Activated B cell treated with CpG ODN at 0.5 μM for 24 hours (primary cell): ENCODE measurements at regions not wholly inside any gene's neighbourhood (a gene's known extent, or its start where the extent isn't known, plus 50 kb on each side); places are given as distances from the start of the nearest gene placed in this dataset.

Source experiments
- ATAC-seq: fragments of 200-7000 bp; cut with Tn5 transposase; one replicate; pipeline ENCODE4 v1.10.0; 2021; ENCODE audit warnings: low read depth, mild to moderate bottlenecking, moderate library complexity
- CTCF ChIA-PET: fragments of 350-600 bp; sonication (Branson Sonifier 250); formaldehyde crosslinking; loops from one replicate; lab custom pipeline; 2021; ENCODE audit warnings: antibody characterized with exemption; lab: Charles Lee
- POLR2A ChIA-PET: fragments of 350-600 bp; sonication (Branson Sonifier 250); formaldehyde crosslinking; loops from one replicate; lab custom pipeline; 2021; ENCODE audit warnings: antibody characterized with exemption; lab: Charles Lee
- DNase-seq: peaks from one replicate; pipeline ENCODE4 v3.0.0; 2022
- H3K27ac Mint-ChIP-seq: one replicate; pipeline ENCODE4 v1.8.0; 2020; ENCODE audit warnings: mixed read lengths
- H3K27me3 Mint-ChIP-seq: one replicate; pipeline ENCODE4 v1.8.0; 2021; ENCODE audit warnings: mixed read lengths
- H3K36me3 Mint-ChIP-seq: one replicate; pipeline ENCODE4 v1.8.0; 2021; ENCODE audit warnings: low read depth, mixed read lengths
- H3K4me1 Mint-ChIP-seq: one replicate; pipeline ENCODE4 v1.8.0; 2021; ENCODE audit warnings: mixed read lengths
- H3K4me3 Mint-ChIP-seq: one replicate; pipeline ENCODE4 v1.8.0; 2020; ENCODE audit warnings: mild to moderate bottlenecking, mixed read lengths
- H3K9me3 Mint-ChIP-seq: one replicate; pipeline ENCODE4 v1.8.0; 2020; ENCODE audit warnings: mixed read lengths
- intact Hi-C: fragments of 100-400 bp; cut with micrococcal nuclease; formaldehyde crosslinking; loops from one replicate; pipeline ENCODE4 v1.15.1; 2024
- TF ChIP-seq, protein P1 (sequence below): fragments of 200-600 bp; IDR thresholded peaks from one replicate; pipeline ENCODE4 v1.8.0; 2022; ENCODE audit warnings: antibody characterized with exemption, mild to moderate bottlenecking

DNA sequence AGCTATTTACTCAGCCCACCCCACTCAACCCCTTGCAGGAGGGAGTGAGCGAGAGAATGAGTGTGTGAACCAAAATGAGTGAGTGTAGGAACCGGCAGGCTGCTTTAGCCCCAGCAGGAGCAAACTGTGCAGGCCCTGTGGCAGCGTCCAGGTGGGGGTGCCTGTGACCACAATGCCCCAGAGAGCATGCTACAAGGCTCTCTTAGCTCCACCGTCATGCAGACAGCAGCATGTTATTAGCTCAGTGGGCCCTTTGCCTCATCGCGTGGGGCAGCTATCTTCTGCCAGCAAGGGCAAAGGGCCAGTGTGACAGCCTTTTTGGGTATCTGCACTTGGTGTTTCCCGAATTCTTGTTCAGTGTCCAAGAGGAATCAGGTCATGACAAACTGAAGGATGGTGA, 271.3 kb downstream of the GPM6A start:
- no peaks in the 10 kb centered on the region for H3K36me3 Mint-ChIP-seq

DNA sequence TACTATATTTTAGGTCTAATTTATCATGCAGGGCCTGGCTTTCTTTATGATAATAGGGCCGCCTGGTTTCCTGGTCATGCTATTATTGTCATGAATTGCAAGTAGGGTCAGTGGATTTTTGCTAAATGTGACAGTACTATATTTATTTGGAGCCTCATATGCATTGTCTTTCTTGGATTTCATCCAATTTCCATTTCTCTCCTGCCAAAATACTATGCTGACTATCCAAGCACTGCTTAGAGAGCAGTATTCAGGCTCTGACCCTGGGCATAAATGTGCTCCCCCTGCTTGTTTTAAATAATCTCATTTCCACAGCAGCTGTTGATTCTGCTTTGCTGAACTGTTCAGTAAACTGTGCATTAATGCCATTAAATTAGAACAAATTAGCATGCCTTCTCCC, 269.3 kb downstream of the GPM6A start:
- Mint-ChIP-seq H3K9me3 (no peaks in the 10 kb centered on the region), H3K4me1 (no peaks in the 10 kb centered on the region), H3K4me3 (no peak overlapping the region), H3K27ac (no peak overlapping the region), H3K36me3 (no peaks in the 10 kb centered on the region), H3K27me3 (no peaks in the 10 kb centered on the region)
- POLR2A ChIA-PET, result no interaction called here
- intact Hi-C loops, result no loop called here
- TF ChIP-seq, protein P1, sequence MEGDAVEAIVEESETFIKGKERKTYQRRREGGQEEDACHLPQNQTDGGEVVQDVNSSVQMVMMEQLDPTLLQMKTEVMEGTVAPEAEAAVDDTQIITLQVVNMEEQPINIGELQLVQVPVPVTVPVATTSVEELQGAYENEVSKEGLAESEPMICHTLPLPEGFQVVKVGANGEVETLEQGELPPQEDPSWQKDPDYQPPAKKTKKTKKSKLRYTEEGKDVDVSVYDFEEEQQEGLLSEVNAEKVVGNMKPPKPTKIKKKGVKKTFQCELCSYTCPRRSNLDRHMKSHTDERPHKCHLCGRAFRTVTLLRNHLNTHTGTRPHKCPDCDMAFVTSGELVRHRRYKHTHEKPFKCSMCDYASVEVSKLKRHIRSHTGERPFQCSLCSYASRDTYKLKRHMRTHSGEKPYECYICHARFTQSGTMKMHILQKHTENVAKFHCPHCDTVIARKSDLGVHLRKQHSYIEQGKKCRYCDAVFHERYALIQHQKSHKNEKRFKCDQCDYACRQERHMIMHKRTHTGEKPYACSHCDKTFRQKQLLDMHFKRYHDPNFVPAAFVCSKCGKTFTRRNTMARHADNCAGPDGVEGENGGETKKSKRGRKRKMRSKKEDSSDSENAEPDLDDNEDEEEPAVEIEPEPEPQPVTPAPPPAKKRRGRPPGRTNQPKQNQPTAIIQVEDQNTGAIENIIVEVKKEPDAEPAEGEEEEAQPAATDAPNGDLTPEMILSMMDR, result no peak
- DNase-seq (no peak), ATAC-seq (no peak)
- CTCF ChIA-PET, result no interaction called here

More for the DNA sequence above, 271.3 kb downstream of the GPM6A start:
- Mint-ChIP-seq H3K27ac (no peak overlapping the region), H3K4me1 (no peaks in the 10 kb centered on the region), H3K27me3 (no peaks in the 10 kb centered on the region), H3K4me3 (no peak overlapping the region), H3K9me3 (no peaks in the 10 kb centered on the region)
- intact Hi-C loops, result no loop called here
- ATAC-seq (no peak), DNase-seq (no peak)
- TF ChIP-seq, protein P1, result no peak
- ChIA-PET CTCF (no interaction called here), POLR2A (no interaction called here)

DNA sequence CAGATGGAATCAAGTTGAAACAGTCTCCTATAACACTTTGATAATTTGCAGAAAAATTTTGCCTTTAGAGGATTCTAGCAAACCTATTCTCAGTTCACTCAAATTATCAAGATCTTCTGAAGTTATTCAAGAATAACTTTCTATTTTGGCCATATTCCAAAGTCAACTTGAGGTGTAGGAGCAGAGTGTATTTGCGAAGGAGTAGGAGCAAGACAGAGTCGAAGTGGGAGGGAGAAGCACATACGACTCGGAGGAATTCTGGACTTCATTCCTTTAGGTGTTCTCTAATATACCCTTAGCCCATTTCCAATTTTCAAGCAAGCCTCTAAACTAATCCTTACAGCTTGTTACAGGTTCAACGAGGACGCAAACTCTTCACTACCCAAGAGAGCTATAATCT, 252.9 kb downstream of the GPM6A start:
- no peak for ATAC-seq
- no peaks in the 10 kb centered on the region for H3K4me1 Mint-ChIP-seq
- no peaks in the 10 kb centered on the region for H3K36me3 Mint-ChIP-seq
- H3K27ac Mint-ChIP-seq, result no peak overlapping the region
- no peaks in the 10 kb centered on the region for H3K27me3 Mint-ChIP-seq
- ChIA-PET CTCF (no interaction called here), POLR2A (no interaction called here)
- intact Hi-C loops, result no loop called here
- TF ChIP-seq, protein P1, result no peak
- DNase-seq, result no peak
- H3K9me3 Mint-ChIP-seq, result no peaks in the 10 kb centered on the region
- H3K4me3 Mint-ChIP-seq, result no peak overlapping the region

DNA sequence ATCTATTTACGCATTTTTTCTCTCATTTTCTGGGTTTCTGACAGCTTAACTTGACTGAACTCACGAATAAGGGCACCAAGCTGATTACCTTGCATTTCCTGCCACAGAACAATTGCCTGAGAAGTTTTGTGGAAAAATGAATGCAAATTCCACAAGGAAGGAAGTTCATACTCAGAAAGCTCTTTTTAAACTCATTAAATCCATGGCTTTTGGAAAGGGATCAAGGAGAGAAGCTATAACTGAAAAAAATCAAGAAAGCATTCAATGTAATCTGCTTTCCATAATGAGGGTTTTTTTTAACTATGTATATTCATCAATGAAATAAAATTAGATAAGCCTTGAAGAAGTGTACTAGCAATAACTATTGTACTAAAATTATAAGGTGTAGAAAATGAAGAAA, 252.5 kb downstream of the GPM6A start:
- H3K4me3 Mint-ChIP-seq, result no peak overlapping the region
- ChIA-PET CTCF (no interaction called here), POLR2A (no interaction called here)
- ATAC-seq (no peak), DNase-seq (no peak)
- intact Hi-C loops, result no loop called here
- no peaks in the 10 kb centered on the region for H3K9me3 Mint-ChIP-seq
- H3K27me3 Mint-ChIP-seq, result no peaks in the 10 kb centered on the region
- H3K36me3 Mint-ChIP-seq, result no peaks in the 10 kb centered on the region
- no peaks in the 10 kb centered on the region for H3K4me1 Mint-ChIP-seq
- H3K27ac Mint-ChIP-seq, result no peak overlapping the region
- TF ChIP-seq, protein P1, result no peak

DNA sequence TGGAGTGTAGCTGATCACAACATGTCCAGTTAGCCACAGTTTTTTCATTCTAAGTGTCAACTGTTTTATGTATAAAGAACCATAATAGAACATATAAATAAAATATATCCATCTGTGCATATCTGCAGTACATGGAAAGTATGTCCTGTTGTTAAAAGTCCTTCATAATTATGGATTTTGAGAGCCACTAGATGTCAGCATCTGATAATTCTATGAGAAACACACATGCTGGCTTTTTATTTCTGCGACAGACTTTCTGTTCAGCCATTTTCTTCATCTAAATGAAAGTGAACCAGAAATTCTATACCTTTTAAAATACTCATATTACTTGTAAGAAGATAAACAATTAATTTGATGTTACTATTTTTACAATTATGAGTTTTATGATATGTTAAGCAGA, 251.5 kb downstream of the GPM6A start:
- H3K4me1 Mint-ChIP-seq, result no peaks in the 10 kb centered on the region

More for the DNA sequence above, 251.5 kb downstream of the GPM6A start:
- ChIA-PET POLR2A (no interaction called here), CTCF (no interaction called here)
- Mint-ChIP-seq H3K27me3 (no peaks in the 10 kb centered on the region), H3K9me3 (no peaks in the 10 kb centered on the region), H3K27ac (no peak overlapping the region), H3K4me3 (no peak overlapping the region), H3K36me3 (no peaks in the 10 kb centered on the region)
- DNase-seq (no peak), ATAC-seq (no peak)
- TF ChIP-seq, protein P1, result no peak
- intact Hi-C loops, result loop anchor here (5.0 kb wide), 1 partner anchor 782 kb away; no protein-coding TSS in a partner anchor
